Neural cell (in vitro differentiated cells): ENCODE measurements at regions not wholly inside any gene's neighbourhood (a gene's known extent, or its start where the extent isn't known, plus 50 kb on each side); places are given as distances from the start of the nearest gene placed in this dataset.

Experiments
- H2AFZ ChIP-seq: fragments of 200-600, 300-800 bp; sonication (generic), shearing (Covaris generic); 2 replicates; pipeline ENCODE4 v1.6.0; 2014; ENCODE audit warnings: low read depth, mild to moderate bottlenecking, antibody characterized with exemption, low read length, moderate library complexity
- H3F3A ChIP-seq: fragments of 200-600 bp; shearing (Covaris generic); 2 replicates; pipeline ENCODE4 v1.6.1; 2016; ENCODE audit warnings: mild to moderate bottlenecking, moderate library complexity, mixed read lengths, antibody characterized with exemption, low read length; ENCODE audit not compliant: insufficient read depth, poor library complexity, severe bottlenecking
- H3K27ac ChIP-seq: fragments of 200-600, 300-800 bp; sonication (generic), shearing (Covaris generic); 2 replicates; pipeline ENCODE4 v1.5.1; 2014; ENCODE audit warnings: mild to moderate bottlenecking, low read length, moderate library complexity
- H3K27me3 ChIP-seq: fragments of 300-800, 200-600 bp; sonication (generic), shearing (Covaris generic); 2 replicates; pipeline ENCODE4 v1.6.0; 2014; ENCODE audit warnings: mild to moderate bottlenecking, low read depth, low read length, moderate library complexity; ENCODE audit not compliant: insufficient read depth
- H3K36me3 ChIP-seq: fragments of 300-800, 200-600 bp; sonication (generic), shearing (Covaris generic); 2 replicates; pipeline ENCODE4 v1.5.1; 2014; ENCODE audit warnings: mild to moderate bottlenecking, antibody characterized with exemption, low read length, moderate library complexity; ENCODE audit not compliant: insufficient read depth
- H3K4me2 ChIP-seq: fragments of 300-800, 200-600 bp; sonication (generic), shearing (Covaris generic); 2 replicates; pipeline ENCODE4 v1.6.0; 2014; ENCODE audit warnings: mild to moderate bottlenecking, low read length
- H3K4me3 ChIP-seq: fragments of 300-800, 200-600 bp; sonication (generic), shearing (Covaris generic); 2 replicates; pipeline ENCODE4 v1.5.1; 2014; ENCODE audit warnings: mild to moderate bottlenecking, low read length, moderate library complexity
- H3K79me2 ChIP-seq: fragments of 200-600 bp; shearing (Covaris generic); replicated peaks from 2 replicates; pipeline ENCODE4 v1.6.0; 2014; ENCODE audit warnings: mild to moderate bottlenecking, low read length, moderate library complexity; ENCODE audit not compliant: insufficient read depth
- H3K9ac ChIP-seq: fragments of 300-800, 200-600 bp; sonication (generic), shearing (Covaris generic); 2 replicates; pipeline ENCODE4 v1.6.1; 2016; ENCODE audit warnings: mild to moderate bottlenecking, low read length, mixed read lengths
- H3K9me2 ChIP-seq: fragments of 200-600 bp; shearing (Covaris generic); 2 replicates; pipeline ENCODE4 v1.6.1; 2016; ENCODE audit warnings: mild to moderate bottlenecking, low read length, mixed read lengths; ENCODE audit not compliant: insufficient read depth
- H3K9me3 ChIP-seq: fragments of 200-600, 300-800 bp; sonication (generic), shearing (Covaris generic); 2 replicates; pipeline ENCODE4 v1.6.1; 2016; ENCODE audit warnings: mild to moderate bottlenecking, mixed run types, low read length, moderate library complexity, mixed read lengths
- H4K20me1 ChIP-seq: fragments of 200-600 bp; shearing (Covaris generic); 2 replicates; pipeline ENCODE4 v1.6.1; 2016; ENCODE audit warnings: mild to moderate bottlenecking, mixed run types; ENCODE audit not compliant: insufficient read depth
- EP300 ChIP-seq: fragments of 450-650 bp; conservative IDR thresholded peaks from 2 replicates; pipeline ENCODE4 v1.6.1; 2014; ENCODE audit warnings: antibody characterized with exemption, mild to moderate bottlenecking, moderate library complexity; ENCODE audit not compliant: poor library complexity, severe bottlenecking
- EZH2 ChIP-seq: fragments of 200-600, 300-800 bp; shearing (Covaris generic), sonication (generic); IDR thresholded peaks from 2 replicates; pipeline ENCODE4 v1.6.1; 2014; ENCODE audit warnings: antibody characterized with exemption, low read length, borderline replicate concordance, mild to moderate bottlenecking; ENCODE audit not compliant: insufficient read depth, poor library complexity, severe bottlenecking
- MXI1 ChIP-seq: fragments of 450-650 bp; conservative IDR thresholded peaks from 2 replicates; pipeline ENCODE4 v1.6.1; 2014; ENCODE audit warnings: antibody characterized with exemption, mild to moderate bottlenecking; ENCODE audit not compliant: poor library complexity, severe bottlenecking
- POLR2AphosphoS5 ChIP-seq: IDR thresholded peaks from 2 replicates; pipeline ENCODE4 v1.6.1; 2012
- RAD21 ChIP-seq: fragments of 450-650 bp; conservative IDR thresholded peaks from 2 replicates; pipeline ENCODE4 v1.6.1; 2014; ENCODE audit warnings: antibody characterized with exemption, mild to moderate bottlenecking, moderate library complexity
- SMC3 ChIP-seq: fragments of 450-650 bp; conservative IDR thresholded peaks from 2 replicates; pipeline ENCODE4 v1.6.1; 2014; ENCODE audit warnings: antibody characterized with exemption, mild to moderate bottlenecking, moderate library complexity; ENCODE audit not compliant: poor library complexity
- TAF1 ChIP-seq: IDR thresholded peaks from 2 replicates; pipeline ENCODE4 v1.6.1; 2012; ENCODE audit warnings: low read depth
- TF ChIP-seq, protein P1 (sequence below): IDR thresholded peaks from 2 replicates; pipeline ENCODE4 v1.6.1; 2012; ENCODE audit warnings: borderline replicate concordance
- TF ChIP-seq, protein P2 (sequence below): fragments of 450-650 bp; IDR thresholded peaks from 2 replicates; pipeline ENCODE4 v1.5.1; 2014; ENCODE audit warnings: antibody characterized with exemption, mild to moderate bottlenecking, moderate library complexity; ENCODE audit not compliant: poor library complexity, severe bottlenecking

DNA sequence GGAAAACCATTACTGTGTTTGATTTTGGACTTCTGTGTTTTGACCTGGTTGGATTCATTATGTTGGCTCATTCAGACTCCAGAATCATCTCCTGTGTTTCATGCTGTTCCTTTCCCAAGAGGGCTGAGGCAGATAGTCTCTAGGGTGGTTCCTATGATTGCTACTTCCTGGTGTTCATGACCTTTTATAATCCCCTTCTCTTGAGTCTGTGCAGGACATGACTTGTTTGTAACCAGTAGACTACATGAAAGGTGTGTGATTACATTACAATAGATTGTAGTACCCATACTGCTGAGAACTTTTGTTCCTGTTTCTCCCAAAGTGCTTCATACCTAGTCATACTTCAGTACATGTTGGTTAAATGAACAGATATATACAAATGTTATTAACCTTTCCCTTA, 700.6 kb downstream of the METTL15 start:
- H4K20me1 ChIP-seq: no peaks in the 10 kb centered on the region
- H2AFZ ChIP-seq: no peak overlapping the region
- no peaks in the 10 kb centered on the region for H3K9me2 ChIP-seq
- no peak overlapping the region for H3K4me2 ChIP-seq
- no peaks in the 10 kb centered on the region for H3F3A ChIP-seq
- no peaks in the 10 kb centered on the region for H3K36me3 ChIP-seq
- H3K9ac ChIP-seq: no peak overlapping the region
- no peaks in the 10 kb centered on the region for H3K9me3 ChIP-seq
- no peak overlapping the region for H3K4me3 ChIP-seq
- TF ChIP-seq MXI1: no peak
- TF ChIP-seq RAD21: no peak
- no peak for TF ChIP-seq EP300
- TF ChIP-seq, protein P1, sequence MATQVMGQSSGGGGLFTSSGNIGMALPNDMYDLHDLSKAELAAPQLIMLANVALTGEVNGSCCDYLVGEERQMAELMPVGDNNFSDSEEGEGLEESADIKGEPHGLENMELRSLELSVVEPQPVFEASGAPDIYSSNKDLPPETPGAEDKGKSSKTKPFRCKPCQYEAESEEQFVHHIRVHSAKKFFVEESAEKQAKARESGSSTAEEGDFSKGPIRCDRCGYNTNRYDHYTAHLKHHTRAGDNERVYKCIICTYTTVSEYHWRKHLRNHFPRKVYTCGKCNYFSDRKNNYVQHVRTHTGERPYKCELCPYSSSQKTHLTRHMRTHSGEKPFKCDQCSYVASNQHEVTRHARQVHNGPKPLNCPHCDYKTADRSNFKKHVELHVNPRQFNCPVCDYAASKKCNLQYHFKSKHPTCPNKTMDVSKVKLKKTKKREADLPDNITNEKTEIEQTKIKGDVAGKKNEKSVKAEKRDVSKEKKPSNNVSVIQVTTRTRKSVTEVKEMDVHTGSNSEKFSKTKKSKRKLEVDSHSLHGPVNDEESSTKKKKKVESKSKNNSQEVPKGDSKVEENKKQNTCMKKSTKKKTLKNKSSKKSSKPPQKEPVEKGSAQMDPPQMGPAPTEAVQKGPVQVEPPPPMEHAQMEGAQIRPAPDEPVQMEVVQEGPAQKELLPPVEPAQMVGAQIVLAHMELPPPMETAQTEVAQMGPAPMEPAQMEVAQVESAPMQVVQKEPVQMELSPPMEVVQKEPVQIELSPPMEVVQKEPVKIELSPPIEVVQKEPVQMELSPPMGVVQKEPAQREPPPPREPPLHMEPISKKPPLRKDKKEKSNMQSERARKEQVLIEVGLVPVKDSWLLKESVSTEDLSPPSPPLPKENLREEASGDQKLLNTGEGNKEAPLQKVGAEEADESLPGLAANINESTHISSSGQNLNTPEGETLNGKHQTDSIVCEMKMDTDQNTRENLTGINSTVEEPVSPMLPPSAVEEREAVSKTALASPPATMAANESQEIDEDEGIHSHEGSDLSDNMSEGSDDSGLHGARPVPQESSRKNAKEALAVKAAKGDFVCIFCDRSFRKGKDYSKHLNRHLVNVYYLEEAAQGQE: no peak
- TF ChIP-seq POLR2AphosphoS5: no peak
- no peak for TF ChIP-seq TAF1
- TF ChIP-seq SMC3: no peak
- TF ChIP-seq, protein P2, sequence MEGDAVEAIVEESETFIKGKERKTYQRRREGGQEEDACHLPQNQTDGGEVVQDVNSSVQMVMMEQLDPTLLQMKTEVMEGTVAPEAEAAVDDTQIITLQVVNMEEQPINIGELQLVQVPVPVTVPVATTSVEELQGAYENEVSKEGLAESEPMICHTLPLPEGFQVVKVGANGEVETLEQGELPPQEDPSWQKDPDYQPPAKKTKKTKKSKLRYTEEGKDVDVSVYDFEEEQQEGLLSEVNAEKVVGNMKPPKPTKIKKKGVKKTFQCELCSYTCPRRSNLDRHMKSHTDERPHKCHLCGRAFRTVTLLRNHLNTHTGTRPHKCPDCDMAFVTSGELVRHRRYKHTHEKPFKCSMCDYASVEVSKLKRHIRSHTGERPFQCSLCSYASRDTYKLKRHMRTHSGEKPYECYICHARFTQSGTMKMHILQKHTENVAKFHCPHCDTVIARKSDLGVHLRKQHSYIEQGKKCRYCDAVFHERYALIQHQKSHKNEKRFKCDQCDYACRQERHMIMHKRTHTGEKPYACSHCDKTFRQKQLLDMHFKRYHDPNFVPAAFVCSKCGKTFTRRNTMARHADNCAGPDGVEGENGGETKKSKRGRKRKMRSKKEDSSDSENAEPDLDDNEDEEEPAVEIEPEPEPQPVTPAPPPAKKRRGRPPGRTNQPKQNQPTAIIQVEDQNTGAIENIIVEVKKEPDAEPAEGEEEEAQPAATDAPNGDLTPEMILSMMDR: no peak
- no peak for TF ChIP-seq EZH2
- H3K27me3 ChIP-seq: no peaks in the 10 kb centered on the region
- H3K27ac ChIP-seq: no peak overlapping the region
- H3K79me2 ChIP-seq: no peaks in the 10 kb centered on the region

DNA sequence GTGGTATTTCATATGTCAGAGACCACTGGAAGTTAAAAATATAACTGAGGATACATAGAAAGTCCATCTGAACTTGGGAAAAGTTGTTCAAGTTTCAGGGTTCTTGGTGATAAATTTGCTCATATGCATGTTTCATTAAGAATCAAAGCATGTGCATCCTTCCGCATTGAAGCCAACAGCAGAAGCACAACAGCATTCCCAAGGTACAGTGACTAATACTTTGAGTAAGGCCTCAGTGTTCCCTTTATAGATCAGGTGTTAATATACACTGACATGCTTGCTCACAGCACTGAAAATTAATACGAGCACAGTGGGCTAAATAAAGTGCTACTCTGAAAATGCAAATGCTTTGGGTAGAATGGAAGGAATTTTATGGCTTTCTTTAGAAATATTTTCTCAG, 691.1 kb downstream of the METTL15 start:
- Histone ChIP-seq H3F3A (no peaks in the 10 kb centered on the region), H3K9me3 (no peaks in the 10 kb centered on the region), H2AFZ (no peak overlapping the region), H3K36me3 (no peaks in the 10 kb centered on the region), H3K9me2 (no peaks in the 10 kb centered on the region), H3K9ac (no peak overlapping the region), H3K4me2 (no peak overlapping the region), H4K20me1 (no peaks in the 10 kb centered on the region), H3K27me3 (no peaks in the 10 kb centered on the region), H3K4me3 (no peak overlapping the region), H3K27ac (no peak overlapping the region), H3K79me2 (no peaks in the 10 kb centered on the region)
- TF ChIP-seq EP300 (no peak), EZH2 (no peak), RAD21 (no peak), MXI1 (no peak), POLR2AphosphoS5 (no peak), TAF1 (no peak), SMC3 (no peak)
- TF ChIP-seq, protein P1: no peak
- TF ChIP-seq, protein P2: no peak
